NCI-H345 treated with DMSO at 0.1 percent for 48 hours (cell line): ENCODE measurements at regions not wholly inside any gene's neighbourhood (a gene's known extent, or its start where the extent isn't known, plus 50 kb on each side); places are given as distances from the start of the nearest gene placed in this dataset.
"Not testable (repeated sequence)": the region's sequence is repeated elsewhere in the genome, so short reads cannot be mapped to it uniquely, and the experiment has no call there.

Source experiments
- DNase-seq: peaks from one replicate; lab custom pipeline; 2025; ENCODE audit not compliant: unreplicated experiment; lab: John Stamatoyannopoulos, UW

GRCh38 chr5:125961150-125961549, 462.1 kb upstream of the GRAMD2B start:
- DNase-seq = no peak

- DNase-seq = no peak
Measured at GRCh38 chr5:125965577-125965976, 457.6 kb upstream of the GRAMD2B start.

- no peak for DNase-seq
Measured at GRCh38 chr5:125967576-125967975, 455.6 kb upstream of the GRAMD2B start.

GRCh38 chr5:125969011-125969813, 454.0 kb upstream of the GRAMD2B start:
- no peak for DNase-seq

GRCh38 chr5:125969814-125970171, 453.4 kb upstream of the GRAMD2B start:
- DNase-seq = no peak

GRCh38 chr5:125970631-125971307, 452.4 kb upstream of the GRAMD2B start:
- DNase-seq = no peak

- DNase-seq = no peak
Measured at GRCh38 chr5:125972706-125973105, 450.5 kb upstream of the GRAMD2B start.

- DNase-seq = no peak
Measured at GRCh38 chr5:125974679-125975078, 448.5 kb upstream of the GRAMD2B start.

GRCh38 chr5:125976421-125977000, 446.7 kb upstream of the GRAMD2B start:
- DNase-seq = no peak

GRCh38 chr5:125978015-125978414, 445.2 kb upstream of the GRAMD2B start:
- no peak for DNase-seq

- no peak for DNase-seq
Measured at GRCh38 chr5:125979636-125980035, 443.6 kb upstream of the GRAMD2B start.

- DNase-seq = no peak
Measured at GRCh38 chr5:125981016-125981415, 442.2 kb upstream of the GRAMD2B start.

- DNase-seq = no peak
Measured at GRCh38 chr5:125987677-125988255, 435.4 kb upstream of the GRAMD2B start.

GRCh38 chr5:125992050-125992449, 431.2 kb upstream of the GRAMD2B start:
- DNase-seq = no peak

- not testable (repeated sequence) for DNase-seq
Measured at GRCh38 chr5:125999271-126000030, 423.8 kb upstream of the GRAMD2B start.

GRCh38 chr5:126000507-126000906, 422.7 kb upstream of the GRAMD2B start:
- no peak for DNase-seq

- DNase-seq = no peak
Measured at GRCh38 chr5:126002222-126002897, 420.8 kb upstream of the GRAMD2B start.

- no peak for DNase-seq
Measured at GRCh38 chr5:126003309-126003708, 419.9 kb upstream of the GRAMD2B start.

- no peak for DNase-seq
Measured at GRCh38 chr5:126004636-126005035, 418.6 kb upstream of the GRAMD2B start.

GRCh38 chr5:126007841-126008240, 415.4 kb upstream of the GRAMD2B start:
- DNase-seq = no peak

- DNase-seq = no peak
Measured at GRCh38 chr5:126009566-126009965, 413.6 kb upstream of the GRAMD2B start.
